Neural crest cell (in vitro differentiated cells): ENCODE measurements at regions not wholly inside any gene's neighbourhood (a gene's known extent, or its start where the extent isn't known, plus 50 kb on each side); places are given as distances from the start of the nearest gene placed in this dataset.

Source experiments
- DNase-seq: peaks from one replicate; pipeline ENCODE4 v3.0.0; 2021; ENCODE audit warnings: low read depth, mixed read lengths, low spot score
- H3K27ac Mint-ChIP-seq: one replicate; pipeline ENCODE4 v1.8.0; 2021; ENCODE audit warnings: mild to moderate bottlenecking, mixed read lengths; ENCODE audit not compliant: unreplicated experiment
- H3K27me3 Mint-ChIP-seq: 2 replicates; pipeline ENCODE4 v1.8.0; 2021; ENCODE audit warnings: low read depth, mild to moderate bottlenecking, mixed read lengths
- H3K36me3 Mint-ChIP-seq: 2 replicates; pipeline ENCODE4 v1.8.0; 2021; ENCODE audit warnings: low read depth, mild to moderate bottlenecking, mixed read lengths
- H3K4me1 Mint-ChIP-seq: 2 replicates; pipeline ENCODE4 v1.8.0; 2021; ENCODE audit warnings: mixed read lengths
- H3K4me3 Mint-ChIP-seq: one replicate; pipeline ENCODE4 v1.8.0; 2021; ENCODE audit warnings: mild to moderate bottlenecking, mixed read lengths
- H3K9me3 Mint-ChIP-seq: 2 replicates; pipeline ENCODE4 v1.8.0; 2021; ENCODE audit warnings: mixed read lengths
- CTCF ChIP-seq: fragments of 200-600 bp; sonication (generic); conservative IDR thresholded peaks from 2 replicates; pipeline ENCODE4 v1.5.0; 2021; ENCODE audit warnings: antibody characterized with exemption, mild to moderate bottlenecking

GRCh38 chr1:58318157-58319005 lies 228.1 kb downstream of the OMA1 start:
- no peaks in the 10 kb centered on the region for H3K4me1 Mint-ChIP-seq
- H3K36me3 Mint-ChIP-seq, result no peaks in the 10 kb centered on the region
- no peak overlapping the region for H3K27ac Mint-ChIP-seq

GRCh38 chr1:58317694-58318093 lies 228.8 kb downstream of the OMA1 start:
- no peak for DNase-seq
- no peak for TF ChIP-seq CTCF
- Mint-ChIP-seq H3K4me1 (no peaks in the 10 kb centered on the region), H3K4me3 (no peak overlapping the region), H3K27me3 (no peaks in the 10 kb centered on the region), H3K36me3 (no peaks in the 10 kb centered on the region), H3K9me3 (no peaks in the 10 kb centered on the region), H3K27ac (no peak overlapping the region)

More at GRCh38 chr1:58318157-58319005, 228.1 kb downstream of the OMA1 start:
- no peak for TF ChIP-seq CTCF
- Mint-ChIP-seq H3K27me3 (no peaks in the 10 kb centered on the region), H3K9me3 (peaks cover 2% of the 10 kb centered on the region), H3K4me3 (no peak overlapping the region)
- no peak for DNase-seq

- Mint-ChIP-seq H3K9me3 (no peaks in the 10 kb centered on the region), H3K4me3 (no peak overlapping the region), H3K4me1 (no peaks in the 10 kb centered on the region), H3K27me3 (no peaks in the 10 kb centered on the region), H3K27ac (no peak overlapping the region), H3K36me3 (no peaks in the 10 kb centered on the region)
- TF ChIP-seq CTCF, result no peak
- DNase-seq, result no peak
Observed at GRCh38 chr1:58317086-58317485, 229.4 kb downstream of the OMA1 start.

- TF ChIP-seq CTCF, result no peak
- H3K4me1 Mint-ChIP-seq, result no peaks in the 10 kb centered on the region
- no peak overlapping the region for H3K4me3 Mint-ChIP-seq
- no peak overlapping the region for H3K27ac Mint-ChIP-seq
- H3K27me3 Mint-ChIP-seq, result no peaks in the 10 kb centered on the region
- H3K9me3 Mint-ChIP-seq, result no peaks in the 10 kb centered on the region
- no peaks in the 10 kb centered on the region for H3K36me3 Mint-ChIP-seq
- DNase-seq, result no peak
Observed at GRCh38 chr1:58316141-58316540, 230.4 kb downstream of the OMA1 start.

GRCh38 chr1:58312971-58313563 lies 233.5 kb downstream of the OMA1 start:
- Mint-ChIP-seq H3K4me1 (no peaks in the 10 kb centered on the region), H3K4me3 (no peak overlapping the region), H3K27ac (no peak overlapping the region), H3K9me3 (no peaks in the 10 kb centered on the region), H3K36me3 (no peaks in the 10 kb centered on the region), H3K27me3 (no peaks in the 10 kb centered on the region)
- TF ChIP-seq CTCF, result no peak
- DNase-seq, result no peak
